ENCODE measurements at regions not wholly inside any gene's neighbourhood (a gene's known extent, or its start where the extent isn't known, plus 50 kb on each side); places are given as distances from the start of the nearest gene placed in this dataset.

- TF ChIP-seq, protein P1, sequence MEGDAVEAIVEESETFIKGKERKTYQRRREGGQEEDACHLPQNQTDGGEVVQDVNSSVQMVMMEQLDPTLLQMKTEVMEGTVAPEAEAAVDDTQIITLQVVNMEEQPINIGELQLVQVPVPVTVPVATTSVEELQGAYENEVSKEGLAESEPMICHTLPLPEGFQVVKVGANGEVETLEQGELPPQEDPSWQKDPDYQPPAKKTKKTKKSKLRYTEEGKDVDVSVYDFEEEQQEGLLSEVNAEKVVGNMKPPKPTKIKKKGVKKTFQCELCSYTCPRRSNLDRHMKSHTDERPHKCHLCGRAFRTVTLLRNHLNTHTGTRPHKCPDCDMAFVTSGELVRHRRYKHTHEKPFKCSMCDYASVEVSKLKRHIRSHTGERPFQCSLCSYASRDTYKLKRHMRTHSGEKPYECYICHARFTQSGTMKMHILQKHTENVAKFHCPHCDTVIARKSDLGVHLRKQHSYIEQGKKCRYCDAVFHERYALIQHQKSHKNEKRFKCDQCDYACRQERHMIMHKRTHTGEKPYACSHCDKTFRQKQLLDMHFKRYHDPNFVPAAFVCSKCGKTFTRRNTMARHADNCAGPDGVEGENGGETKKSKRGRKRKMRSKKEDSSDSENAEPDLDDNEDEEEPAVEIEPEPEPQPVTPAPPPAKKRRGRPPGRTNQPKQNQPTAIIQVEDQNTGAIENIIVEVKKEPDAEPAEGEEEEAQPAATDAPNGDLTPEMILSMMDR (IDR thresholded peaks at IDR 0.05) = no peak
- TF ChIP-seq EP300 (IDR thresholded peaks at IDR 0.05) = no peak
These were observed 115.7 kb upstream of the SPRED2 start for GRCh38 chr2:65548064-65548463.

Data from suprapubic skin (tissue), 3 donors.